Uterus (tissue), 3 donors: ENCODE measurements at regions not wholly inside any gene's neighbourhood (a gene's known extent, or its start where the extent isn't known, plus 50 kb on each side); places are given as distances from the start of the nearest gene placed in this dataset.
"Not testable (repeated sequence)": the region's sequence is repeated elsewhere in the genome, so short reads cannot be mapped to it uniquely, and the experiment has no call there.

Experiments
- DNase-seq, 2 donors: peaks; one replicate each; pipeline ENCODE4 v3.0.0-alpha.2; 2019 to 2020
- H3K27ac ChIP-seq, 2 donors: fragments of 200-600 bp; sonication (generic); 1 replicate in 1 of 2; 2 replicates in 1 of 2; pipeline ENCODE4 v1.5.1; 2016 to 2018
- H3K27me3 ChIP-seq, 2 donors: fragments of 200-600 bp; sonication (generic); one replicate each; pipeline ENCODE4 v1.5.1; 2018 to 2019; ENCODE audit warnings: control low read depth in 1 of 2
- H3K36me3 ChIP-seq, 2 donors: fragments of 200-600 bp; sonication (generic); one replicate each; pipeline ENCODE4 v1.5.1; 2019; ENCODE audit warnings: control low read depth in 1 of 2
- H3K4me1 ChIP-seq, 2 donors: fragments of 200-600 bp; sonication (generic); one replicate each; pipeline ENCODE4 v1.5.1; 2018 to 2019; ENCODE audit warnings: control low read depth in 1 of 2
- H3K4me3 ChIP-seq, 2 donors: fragments of 200-600 bp; sonication (generic); 1 replicate in 1 of 2; 2 replicates in 1 of 2; pipeline ENCODE4 v1.5.1; 2018 to 2019; ENCODE audit warnings: mild to moderate bottlenecking in 1 of 2
- H3K9me3 ChIP-seq, 2 donors: fragments of 200-600 bp; sonication (generic); one replicate each; pipeline ENCODE4 v1.5.1; 2019; ENCODE audit warnings: control low read depth in 1 of 2
- POLR2A ChIP-seq, 2 donors: fragments of 450-650 bp; IDR thresholded peaks; one replicate each; pipeline ENCODE4 v1.6.1; 2016; ENCODE audit warnings: antibody characterized with exemption in 2 of 2, mild to moderate bottlenecking in 1 of 2, moderate library complexity in 1 of 2
- intact Hi-C: fragments of 100-400 bp; cut with DNase I; formaldehyde crosslinking; loops from one replicate; pipeline ENCODE4 v1.15.1; 2023; ENCODE audit warnings: low total_unique reads
- donor health status: DM: yes; HTN: yes; CAD: no.

DNA sequence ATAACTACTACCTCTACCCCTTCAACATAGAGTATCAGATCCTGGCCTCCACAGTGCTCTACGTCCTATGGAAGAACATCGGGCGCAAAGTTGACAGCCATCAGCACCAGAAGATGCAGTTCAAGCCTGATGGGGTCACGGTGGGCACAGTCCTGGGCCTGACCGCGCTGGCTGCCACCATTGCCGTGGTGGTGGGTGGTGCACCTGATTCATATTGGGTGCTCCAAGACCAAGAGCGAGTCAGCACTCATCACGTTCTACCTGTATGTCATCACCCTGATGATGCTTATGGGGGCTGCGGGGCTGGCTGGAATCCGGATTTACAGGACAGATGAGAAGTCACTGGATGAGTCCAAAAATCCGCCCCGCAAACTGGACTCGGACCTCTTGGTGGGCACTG lies 846.4 kb downstream of the RPIA start:
- H3K9me3 ChIP-seq, DNase-seq, intact Hi-C loops: not testable (repeated sequence)

DNA sequence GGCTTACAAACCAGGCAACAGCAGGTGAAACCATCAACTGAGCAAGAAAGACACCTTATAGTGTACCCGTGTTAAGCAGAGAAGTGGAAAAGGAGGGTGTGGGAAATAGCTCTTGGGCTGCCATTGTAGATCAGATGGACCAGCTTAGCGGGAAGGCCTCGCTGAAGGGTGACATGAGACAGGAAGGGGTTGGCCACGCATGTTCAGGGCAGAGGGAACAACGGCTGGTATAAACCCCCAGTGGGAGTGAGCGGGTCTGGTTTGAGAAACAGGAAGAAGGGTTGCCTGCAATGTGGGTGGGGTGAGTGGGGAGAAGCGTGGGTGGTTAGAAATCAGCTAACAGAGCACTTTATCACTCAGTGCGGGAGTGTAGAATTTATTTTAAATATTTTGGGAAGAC lies 852.6 kb downstream of the RPIA start:
- H3K27ac ChIP-seq, intact Hi-C loops, H3K4me1 ChIP-seq, H3K9me3 ChIP-seq, DNase-seq, H3K4me3 ChIP-seq, H3K27me3 ChIP-seq, H3K36me3 ChIP-seq: not testable (repeated sequence)

More for the DNA sequence above, 846.4 kb downstream of the RPIA start:
- H3K27ac ChIP-seq, H3K27me3 ChIP-seq, H3K36me3 ChIP-seq, H3K4me1 ChIP-seq, H3K4me3 ChIP-seq: not testable (repeated sequence)

DNA sequence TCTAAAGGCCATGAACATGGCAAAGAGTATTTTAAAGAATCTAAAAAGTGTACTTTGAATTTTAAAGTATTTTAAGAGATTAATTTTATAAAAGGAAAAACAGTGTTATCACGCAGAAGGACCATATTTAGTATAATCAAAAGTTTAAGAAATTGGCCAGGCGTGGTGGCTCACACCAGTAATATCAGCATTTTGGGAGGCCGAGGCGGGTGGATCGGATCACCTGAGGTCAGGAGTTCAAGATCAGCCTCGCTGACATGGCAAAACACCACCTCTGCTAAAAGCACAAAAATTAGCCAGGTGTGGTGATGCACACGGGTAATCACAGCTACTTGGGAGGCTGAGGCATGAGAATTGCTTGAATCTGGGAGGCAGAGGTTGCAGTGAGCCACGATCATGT lies 887.7 kb downstream of the RPIA start:
- H3K9me3 ChIP-seq, DNase-seq, H3K27me3 ChIP-seq, H3K27ac ChIP-seq, H3K36me3 ChIP-seq, H3K4me1 ChIP-seq, intact Hi-C loops, H3K4me3 ChIP-seq: not testable (repeated sequence)

- H3K36me3 ChIP-seq, intact Hi-C loops, H3K27ac ChIP-seq, H3K4me1 ChIP-seq, H3K27me3 ChIP-seq, H3K4me3 ChIP-seq, H3K9me3 ChIP-seq: not testable (repeated sequence)
- DNase-seq: peak in 1 of 2 donors; percentile 42
These were observed 891.3 kb downstream of the RPIA start for GRCh38 chr2:89582816-89583215.

- H3K4me3 ChIP-seq, H3K36me3 ChIP-seq, H3K27me3 ChIP-seq, H3K9me3 ChIP-seq, DNase-seq, intact Hi-C loops, H3K4me1 ChIP-seq: not testable (repeated sequence)
- peak overlapping the region in 1 of 2 donors; percentile 27 for H3K27ac ChIP-seq
These were observed 892.6 kb downstream of the RPIA start for GRCh38 chr2:89584046-89584445.

- H3K27me3 ChIP-seq, H3K9me3 ChIP-seq, H3K36me3 ChIP-seq, intact Hi-C loops, H3K4me1 ChIP-seq, DNase-seq: not testable (repeated sequence)
- peak overlapping the region in 1 of 2 donors; percentile 40 for H3K4me3 ChIP-seq
- H3K27ac ChIP-seq: peak overlapping the region in 1 of 2 donors; percentile 37
These were observed 893.5 kb downstream of the RPIA start for GRCh38 chr2:89584868-89585557.

DNA sequence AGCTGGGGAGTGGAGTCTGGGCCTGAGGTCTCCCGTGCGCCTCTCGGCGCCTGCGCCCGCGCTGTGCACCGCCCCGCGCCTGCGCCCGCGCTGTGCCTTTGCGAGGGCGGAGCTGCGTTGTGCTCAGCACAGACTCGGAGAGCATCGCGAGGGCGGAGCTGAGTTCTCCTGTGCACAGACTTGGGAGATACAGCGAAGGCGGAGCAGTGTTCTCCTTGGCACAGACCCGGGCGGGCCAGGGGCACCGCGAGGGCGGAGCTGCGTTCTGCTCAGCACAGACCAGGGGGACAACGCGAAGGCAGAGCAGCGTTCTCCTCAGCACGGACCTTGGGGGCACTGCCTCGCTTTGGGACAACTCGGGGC lies 894.1 kb downstream of the RPIA start:
- TF ChIP-seq POLR2A (IDR thresholded peaks at IDR 0.05): peak in 1 of 2 donors; percentile 52
- H3K9me3 ChIP-seq, intact Hi-C loops, H3K36me3 ChIP-seq, H3K27ac ChIP-seq, H3K4me1 ChIP-seq, H3K27me3 ChIP-seq: not testable (repeated sequence)
- peak overlapping the region in 1 of 2 donors; percentile 25 for H3K4me3 ChIP-seq
- DNase-seq: peak in 1 of 2 donors; percentile 64

DNA sequence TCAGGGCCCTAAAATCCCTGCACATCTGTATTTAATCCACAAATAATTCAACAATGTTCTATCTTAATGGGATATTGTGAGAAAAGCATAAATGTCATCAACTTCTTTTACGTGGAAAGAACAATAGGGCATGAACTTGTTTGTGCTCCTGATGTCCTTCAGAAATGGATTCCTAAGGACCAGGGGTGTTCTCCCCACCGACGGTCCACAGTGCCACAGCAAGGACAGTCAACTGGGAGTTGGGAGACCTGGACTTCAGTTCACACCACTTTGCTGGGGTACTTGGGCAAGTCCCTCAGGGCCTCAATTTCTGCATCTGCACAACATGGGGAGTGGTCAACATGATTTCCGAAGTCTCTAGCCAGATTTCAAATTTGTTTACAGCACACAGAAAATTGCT lies 908.4 kb downstream of the RPIA start:
- H3K27ac ChIP-seq, DNase-seq, H3K4me3 ChIP-seq, H3K27me3 ChIP-seq, H3K4me1 ChIP-seq, H3K36me3 ChIP-seq, intact Hi-C loops, H3K9me3 ChIP-seq: not testable (repeated sequence)

GRCh38 chr2:89606514-89606913 lies 915.0 kb downstream of the RPIA start:
- DNase-seq, H3K27ac ChIP-seq, H3K36me3 ChIP-seq, H3K9me3 ChIP-seq, H3K27me3 ChIP-seq, H3K4me3 ChIP-seq, intact Hi-C loops, H3K4me1 ChIP-seq: not testable (repeated sequence)

GRCh38 chr2:89610207-89610926 lies 918.9 kb downstream of the RPIA start:
- H3K9me3 ChIP-seq, H3K4me3 ChIP-seq, H3K27ac ChIP-seq, H3K27me3 ChIP-seq, DNase-seq, H3K4me1 ChIP-seq, H3K36me3 ChIP-seq, intact Hi-C loops: not testable (repeated sequence)

GRCh38 chr2:89610927-89611515 lies 919.5 kb downstream of the RPIA start:
- H3K36me3 ChIP-seq, DNase-seq, H3K4me3 ChIP-seq, H3K9me3 ChIP-seq, H3K4me1 ChIP-seq, intact Hi-C loops, H3K27me3 ChIP-seq, H3K27ac ChIP-seq: not testable (repeated sequence)

DNA sequence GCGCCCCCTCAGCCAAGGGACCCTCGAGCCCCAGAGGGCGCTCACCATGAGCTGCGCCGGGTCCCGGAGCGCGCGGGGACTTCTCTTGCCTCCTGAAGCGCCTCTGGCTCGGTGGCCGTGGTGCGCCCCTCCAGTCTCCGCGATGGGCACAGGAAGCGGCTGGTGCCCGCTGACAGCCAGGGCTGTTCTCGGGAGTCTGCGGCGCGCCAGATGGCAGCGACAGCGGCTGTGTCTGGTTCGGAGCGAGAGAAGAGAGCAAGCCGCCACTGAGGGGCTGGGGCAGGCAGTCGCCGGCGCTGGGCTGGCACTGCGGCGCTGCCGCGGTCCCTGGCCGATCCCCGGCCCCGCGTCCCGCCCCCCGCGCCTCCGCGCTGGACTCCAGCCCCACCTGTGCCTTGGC lies 920.2 kb downstream of the RPIA start:
- H3K36me3 ChIP-seq, H3K4me1 ChIP-seq, H3K9me3 ChIP-seq, intact Hi-C loops, H3K27ac ChIP-seq, DNase-seq, H3K4me3 ChIP-seq, H3K27me3 ChIP-seq: not testable (repeated sequence)

GRCh38 chr2:89649268-89649667 lies 957.8 kb downstream of the RPIA start:
- intact Hi-C loops, DNase-seq, H3K27me3 ChIP-seq, H3K9me3 ChIP-seq, H3K36me3 ChIP-seq, H3K27ac ChIP-seq, H3K4me1 ChIP-seq, H3K4me3 ChIP-seq: not testable (repeated sequence)
